ENCODE measurements at regions not wholly inside any gene's neighbourhood (a gene's known extent, or its start where the extent isn't known, plus 50 kb on each side); places are given as distances from the start of the nearest gene placed in this dataset.

DNA sequence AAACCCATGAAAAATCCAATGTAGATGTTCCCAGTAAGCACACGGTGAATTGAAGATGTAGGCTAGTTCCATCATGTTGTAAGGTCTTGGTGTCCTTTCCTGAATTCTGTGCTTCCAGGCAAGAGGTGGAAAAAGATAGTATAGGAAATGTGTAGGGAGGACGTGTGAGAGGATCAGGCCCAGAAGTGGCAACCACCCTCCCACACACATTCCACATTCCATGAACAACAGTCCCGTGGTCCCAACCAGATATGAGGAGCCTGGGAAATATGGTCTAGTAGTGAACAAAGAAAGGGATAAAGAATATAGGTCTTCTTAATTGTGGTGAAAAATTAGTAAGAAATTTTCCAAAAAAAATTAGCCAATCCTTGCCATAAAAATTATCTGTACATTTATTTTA lies 1254.2 kb upstream of the SLC10A2 start:
- DNase-seq, result no peak

DNA sequence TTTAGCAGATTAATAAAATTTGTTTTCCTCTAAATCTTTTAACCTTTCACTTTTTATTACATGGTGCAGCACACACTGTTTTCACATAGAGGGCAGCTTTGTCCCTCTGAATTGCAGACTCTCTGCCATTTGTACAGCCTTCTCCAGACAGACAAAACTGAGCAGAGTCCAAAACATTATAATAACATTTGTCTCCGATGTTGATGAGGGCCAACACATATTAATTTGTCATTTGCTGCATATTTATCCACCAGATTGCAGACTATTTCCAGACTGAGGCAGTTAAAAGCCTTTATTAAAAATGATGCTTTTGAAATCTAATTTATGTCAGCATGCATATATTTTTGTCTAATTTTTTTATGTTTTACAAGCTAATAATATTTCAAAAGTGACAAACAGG lies 1251.9 kb upstream of the SLC10A2 start:
- DNase-seq, result no peak

DNA sequence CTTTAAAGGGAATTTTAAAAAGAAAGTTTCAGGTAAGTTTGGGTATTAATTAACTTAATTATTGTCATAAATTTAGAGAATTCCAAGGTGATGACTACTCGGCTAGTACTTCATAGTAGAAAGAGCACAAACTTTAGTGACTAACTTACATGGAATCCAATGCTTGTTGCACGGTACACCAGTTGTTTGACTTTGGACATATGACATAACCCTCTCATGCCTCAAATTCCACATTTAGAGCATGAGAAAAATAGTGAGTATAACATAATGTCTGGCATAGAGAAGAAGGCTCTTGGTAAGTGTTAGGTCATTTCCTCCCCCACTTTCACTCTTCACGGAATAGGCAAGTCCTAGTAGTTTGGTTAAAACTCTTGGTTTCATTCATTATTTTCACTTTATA lies 1249.4 kb upstream of the SLC10A2 start:
- no peak for DNase-seq

DNA sequence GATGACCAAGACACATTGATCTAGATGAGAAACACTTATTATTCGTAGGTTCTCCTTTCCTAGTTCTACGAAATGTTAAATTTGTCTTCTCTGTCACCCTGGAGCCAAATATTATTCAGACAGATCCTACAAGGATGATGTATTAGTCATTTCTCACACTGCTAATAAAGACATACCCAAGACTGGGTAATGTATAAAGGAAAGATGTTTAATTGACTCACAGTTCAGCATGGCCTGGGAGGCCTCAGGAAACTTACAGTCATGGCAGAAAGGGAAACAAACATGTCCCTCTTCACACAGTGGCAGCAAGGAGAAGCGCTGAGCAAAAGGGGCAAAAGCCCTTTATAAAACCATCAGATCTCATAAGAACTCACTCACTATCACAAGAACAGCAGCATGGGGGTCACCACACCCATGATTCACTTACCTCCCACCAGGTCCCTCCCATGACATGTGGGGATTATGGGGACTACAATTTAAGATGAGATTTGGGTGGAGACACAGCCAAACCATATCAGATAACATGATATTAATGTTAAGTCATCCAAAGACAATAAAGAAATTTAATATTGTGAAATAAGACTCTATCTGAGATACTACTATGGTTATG lies 1248.8 kb upstream of the SLC10A2 start:
- DNase-seq, result no peak

DNA sequence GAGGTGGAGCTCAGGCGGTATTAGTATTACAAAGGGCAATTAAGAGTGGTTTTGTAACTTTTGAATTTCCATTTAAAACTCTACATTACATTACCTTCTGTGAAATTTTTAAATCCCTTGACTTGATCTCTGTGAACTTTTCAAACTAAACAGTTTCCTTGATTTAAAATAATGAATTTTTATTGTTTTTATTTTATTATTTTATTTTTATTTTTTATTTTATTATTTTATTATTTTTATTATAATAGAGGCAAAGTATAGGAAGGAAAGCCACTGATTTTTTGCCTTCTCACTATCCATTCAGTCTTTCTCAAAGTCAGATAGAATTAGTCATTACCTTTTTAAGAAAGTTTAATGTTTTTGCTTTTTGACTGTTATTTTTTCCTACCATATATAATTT lies 1248.1 kb upstream of the SLC10A2 start:
- no peak for DNase-seq

DNA sequence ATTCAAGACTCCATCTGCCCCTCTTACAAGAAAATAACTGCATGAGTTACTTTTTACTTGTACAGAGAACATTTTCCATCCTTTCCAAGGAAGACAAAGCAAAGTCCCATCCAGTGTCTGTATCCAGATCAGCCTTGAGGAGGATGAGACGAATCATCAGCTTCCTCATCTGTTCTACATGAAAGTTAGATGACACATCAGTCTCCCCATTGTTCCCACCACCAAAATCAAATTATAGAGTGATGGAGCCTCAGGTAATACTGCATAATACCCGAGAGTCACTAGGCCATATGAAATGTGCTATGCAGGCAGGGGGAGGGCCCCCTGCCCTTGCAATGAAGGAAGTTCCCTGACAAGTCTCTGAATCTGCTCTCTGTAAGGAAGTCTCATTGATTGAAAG lies 1244.6 kb upstream of the SLC10A2 start:
- no peak for DNase-seq

DNA sequence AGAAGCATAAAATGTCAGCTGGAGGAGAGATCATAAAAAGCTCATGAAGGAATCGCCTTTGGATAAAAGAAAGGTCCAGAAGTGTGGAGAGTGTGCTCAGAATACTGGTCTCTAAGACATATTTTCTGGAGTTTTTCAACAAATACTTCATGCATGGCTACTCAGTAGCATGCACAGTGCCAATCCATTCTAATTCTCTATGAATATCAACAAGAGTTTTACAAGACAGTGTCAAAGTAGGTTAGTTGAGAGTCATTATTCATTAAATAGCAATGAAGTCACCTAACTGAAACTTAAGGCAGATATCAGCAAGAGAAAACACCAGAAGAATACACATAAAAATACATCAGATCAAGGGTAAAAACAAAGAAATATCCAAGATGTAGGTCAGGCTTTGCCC lies 1243.2 kb upstream of the SLC10A2 start:
- no peak for DNase-seq

DNA sequence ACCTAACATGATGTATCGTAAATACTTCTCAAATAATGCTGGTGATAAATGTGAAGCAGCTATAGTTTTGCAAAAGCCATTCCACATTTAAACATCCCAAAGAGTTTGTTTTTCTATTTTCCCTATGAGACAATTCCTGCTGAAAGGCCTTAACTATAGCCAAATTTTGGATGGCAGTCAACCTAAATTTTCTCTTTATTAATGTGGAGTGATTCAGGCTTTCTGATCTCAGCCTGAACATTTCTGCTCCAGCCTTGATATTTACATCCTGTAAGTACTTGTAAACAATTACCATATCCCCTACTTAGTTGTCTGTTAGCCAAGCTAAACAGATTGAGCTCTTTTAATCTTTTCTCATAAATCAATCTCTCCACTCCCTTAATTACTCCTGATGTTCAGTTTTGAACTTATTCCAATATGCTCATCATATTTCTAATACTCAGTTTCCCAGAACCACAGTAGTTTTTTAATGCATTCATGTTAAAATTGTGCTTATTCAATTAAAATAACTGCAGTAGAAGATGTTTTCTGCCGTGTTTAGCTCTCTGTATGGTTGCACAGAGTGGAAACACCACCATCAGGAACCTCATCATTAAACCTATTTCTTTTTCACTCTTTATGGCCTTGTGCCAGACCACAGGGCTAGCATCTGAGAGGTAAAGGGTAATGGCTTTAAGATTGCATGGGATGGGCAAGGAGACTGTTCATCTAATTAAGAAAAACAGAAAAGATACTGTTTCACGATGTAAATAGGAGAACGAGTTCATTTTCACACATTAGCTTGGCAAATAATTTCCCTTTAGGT lies 1235.2 kb upstream of the SLC10A2 start:
- no peak for DNase-seq

DNA sequence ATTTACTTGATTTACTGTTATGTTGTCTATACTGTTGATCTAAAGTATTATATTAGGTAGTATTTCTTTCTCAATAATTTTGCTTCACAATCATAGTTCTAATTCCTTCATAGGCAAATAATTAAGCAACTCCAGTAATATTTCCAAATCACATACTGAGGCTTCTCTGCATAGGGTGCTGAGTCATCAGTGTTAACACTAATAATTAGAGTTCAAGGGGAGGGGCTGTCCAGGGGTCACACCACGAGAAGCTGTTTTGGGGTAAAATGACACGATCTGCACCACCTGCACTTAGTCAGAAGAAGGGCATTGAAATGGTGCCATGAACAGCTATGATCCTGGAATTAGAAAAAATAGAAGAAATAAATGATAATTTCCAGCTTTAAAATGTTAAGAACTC lies 1230.9 kb upstream of the SLC10A2 start:
- no peak for DNase-seq

DNA sequence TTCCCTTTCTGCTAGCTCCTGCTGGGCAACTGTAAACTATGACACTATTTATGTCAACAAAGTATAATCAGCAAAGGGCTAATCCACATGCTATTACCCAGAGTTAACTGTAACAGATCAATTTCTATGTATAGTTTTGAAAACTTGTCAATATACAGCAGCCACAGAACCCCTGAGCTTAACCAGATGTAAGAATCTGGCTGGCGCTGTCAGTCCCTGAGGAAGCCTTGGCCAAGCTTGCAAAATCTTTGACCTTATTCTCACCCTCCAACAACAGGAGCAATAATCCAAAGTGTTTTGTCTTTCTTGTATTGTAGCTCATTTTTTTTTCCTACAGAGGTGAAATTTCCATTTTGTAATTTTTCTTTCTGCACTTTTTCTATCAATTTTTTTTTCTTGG lies 1230.1 kb upstream of the SLC10A2 start:
- DNase-seq, result no peak

DNA sequence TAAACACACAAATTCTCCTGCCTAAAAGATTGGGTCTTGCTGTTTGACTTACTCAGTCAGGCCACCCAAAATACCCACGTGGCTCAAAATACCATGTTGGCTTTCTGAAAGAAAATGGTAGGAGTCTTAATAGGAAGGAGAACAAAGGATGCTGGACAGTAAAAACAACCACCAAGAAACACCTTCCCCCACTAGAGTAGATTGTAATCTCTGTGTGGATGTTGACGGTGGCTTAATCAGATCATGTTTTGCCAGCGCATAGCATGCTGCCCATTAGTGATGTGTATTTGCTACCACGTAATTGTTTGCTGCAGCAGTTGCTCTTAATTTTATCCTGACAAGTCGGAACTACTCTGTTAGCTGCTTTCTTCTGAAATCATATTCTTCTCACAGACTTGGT lies 1229.3 kb upstream of the SLC10A2 start:
- DNase-seq, result no peak

DNA sequence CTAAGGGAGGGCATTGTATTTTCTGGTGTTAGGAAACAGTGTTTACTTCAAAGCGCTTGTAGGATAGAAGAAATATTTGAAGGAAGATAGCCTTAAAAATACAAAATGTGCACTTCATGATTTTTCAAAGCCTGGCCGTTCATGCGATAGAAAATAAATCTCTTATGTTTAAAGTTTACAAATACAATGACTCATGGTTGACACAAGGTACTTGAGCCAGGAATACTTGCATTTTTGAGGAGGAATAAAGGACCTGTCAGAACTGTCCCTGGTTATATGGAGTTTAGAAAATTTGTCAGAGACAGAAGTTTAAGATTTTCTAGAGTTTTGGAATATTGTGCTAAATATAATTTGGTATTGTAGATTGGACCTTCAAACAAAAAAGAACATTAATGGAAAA lies 1223.2 kb upstream of the SLC10A2 start:
- no peak for DNase-seq

DNA sequence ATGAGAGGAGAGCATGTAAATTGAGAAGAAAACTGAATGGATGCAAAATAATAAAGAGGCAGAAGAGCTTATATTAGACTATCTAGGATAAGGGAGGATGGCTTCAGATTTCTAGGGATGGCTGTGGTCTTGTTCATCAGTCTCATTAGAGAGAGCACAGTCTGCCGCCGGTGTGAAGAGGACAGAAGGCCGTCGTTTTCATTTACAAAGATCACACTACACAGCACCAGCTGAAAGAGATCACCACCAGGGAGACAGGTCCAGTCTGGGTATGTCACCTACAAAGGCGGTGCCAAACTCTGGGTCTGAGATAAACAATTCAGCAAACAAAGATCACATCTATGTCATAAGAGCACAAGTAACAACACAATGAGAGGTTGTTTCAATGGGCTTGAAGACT lies 1222.3 kb upstream of the SLC10A2 start:
- no peak for DNase-seq

DNA sequence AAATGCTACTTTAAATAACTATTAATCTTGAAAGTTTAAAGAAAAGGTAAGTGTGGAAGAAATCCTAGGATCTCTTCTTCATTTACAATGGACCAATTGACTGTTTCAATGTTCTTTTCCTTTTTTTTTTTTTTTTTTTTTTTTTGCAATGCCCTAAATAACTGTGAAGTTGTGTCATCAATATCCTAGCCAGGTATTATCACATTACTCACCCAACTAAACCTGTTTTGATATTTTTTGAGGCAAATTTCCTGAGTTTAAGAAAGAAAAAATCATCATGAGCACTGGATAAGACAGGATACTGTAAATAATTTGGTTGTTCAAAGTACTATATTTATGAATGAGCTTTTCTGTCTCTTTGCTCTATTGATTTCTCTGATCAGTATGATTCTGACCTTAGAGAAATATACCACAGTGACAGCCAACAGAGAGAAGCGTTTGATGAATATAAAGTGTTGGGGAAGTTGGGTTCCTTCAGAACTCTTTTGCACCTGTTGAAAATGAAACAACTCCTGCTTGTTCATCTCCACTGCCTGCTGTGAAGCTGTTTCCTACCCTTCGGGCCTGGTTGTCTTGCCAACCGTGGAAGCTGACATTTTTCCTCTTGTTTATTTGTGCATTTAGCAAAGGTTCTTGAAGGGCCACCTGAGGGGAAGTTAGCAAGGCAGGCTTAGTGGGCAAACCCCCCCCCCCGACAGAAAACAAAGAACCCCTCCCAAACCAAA lies 1220.5 kb upstream of the SLC10A2 start:
- DNase-seq, result no peak

DNA sequence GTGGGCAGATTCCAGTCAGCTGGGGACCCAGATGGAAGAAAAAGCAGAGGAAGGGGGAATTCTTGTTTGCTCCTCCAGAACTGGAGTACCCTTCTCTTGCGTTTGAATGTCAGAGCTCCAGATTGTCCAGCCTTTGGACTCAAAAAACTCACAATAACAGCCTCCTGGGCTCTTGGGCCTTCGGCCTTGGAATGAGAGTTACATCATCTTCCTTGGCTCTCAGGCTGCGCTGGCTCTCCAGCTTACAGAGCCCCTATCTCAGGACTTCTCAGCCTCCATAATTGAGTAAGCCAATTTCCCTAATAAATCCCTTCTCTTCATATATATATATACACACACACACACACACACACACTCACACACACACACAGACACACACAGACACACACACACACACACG lies 1215.7 kb upstream of the SLC10A2 start:
- DNase-seq, result no peak

DNA sequence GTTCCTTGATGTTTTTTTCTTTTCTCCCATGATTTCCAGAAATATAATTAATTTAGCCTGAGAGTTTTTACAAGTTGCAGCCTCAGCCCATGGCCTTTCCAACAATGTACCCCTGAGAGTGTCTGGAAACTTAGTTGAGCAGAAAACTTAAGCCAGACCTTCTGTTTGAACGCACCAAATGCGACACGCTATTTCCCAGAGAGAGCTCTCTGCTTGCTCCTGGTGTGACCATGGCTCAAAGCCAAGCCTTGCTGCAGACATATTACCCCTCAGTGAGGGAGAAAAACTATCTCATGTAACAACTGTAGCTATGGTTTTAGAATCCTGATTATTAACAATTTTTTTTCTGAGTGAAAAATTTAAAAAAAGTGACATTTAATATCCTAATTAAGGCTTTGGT lies 1204.5 kb upstream of the SLC10A2 start:
- no peak for DNase-seq

DNA sequence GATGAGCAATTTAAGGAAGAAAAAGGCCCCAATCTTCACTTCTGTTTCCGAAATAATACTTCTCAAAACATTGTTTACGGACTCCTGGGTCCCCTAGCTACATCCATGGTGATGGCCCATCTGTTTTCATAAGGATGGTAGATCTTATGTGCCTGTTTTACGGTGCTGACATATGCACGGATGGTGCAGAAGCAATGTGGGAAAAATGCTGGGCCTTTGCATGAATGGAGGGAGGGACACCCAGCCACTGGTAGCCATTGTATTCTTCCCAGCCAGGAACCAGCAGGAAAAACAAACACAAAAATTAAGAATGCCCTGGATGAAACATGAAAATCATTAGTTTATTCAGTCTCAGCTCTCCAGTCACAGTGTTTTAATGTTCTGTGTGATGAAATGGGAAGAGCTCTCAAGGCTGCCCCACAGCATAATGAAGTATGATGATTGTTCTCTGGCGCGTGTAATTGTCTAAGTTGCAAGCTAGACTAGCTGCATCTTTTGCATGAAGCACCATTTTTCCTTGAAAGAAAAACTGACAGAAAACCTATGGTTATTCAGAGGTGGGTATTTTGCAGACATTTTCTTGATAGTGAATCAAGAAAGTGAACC lies 1201.1 kb upstream of the SLC10A2 start:
- no peak for DNase-seq

DNA sequence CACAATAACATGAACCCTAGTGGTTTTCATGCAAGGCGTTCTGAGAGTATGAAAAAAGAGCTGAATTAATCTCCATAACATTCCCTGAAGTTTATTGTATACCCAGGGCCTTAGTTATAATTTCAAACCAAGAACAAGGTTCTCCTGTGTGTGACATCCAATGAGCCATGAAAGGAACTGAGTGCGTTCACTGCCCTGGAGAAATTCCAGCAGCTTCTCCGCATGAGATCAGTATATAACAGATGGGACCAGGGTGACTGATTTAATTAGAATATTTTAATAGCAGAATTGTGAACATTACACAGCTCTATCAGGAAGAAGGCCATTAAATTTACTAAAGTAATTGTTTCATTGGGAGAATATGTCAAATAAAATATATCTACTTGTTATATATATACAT lies 1190.5 kb upstream of the SLC10A2 start:
- DNase-seq, result no peak

DNA sequence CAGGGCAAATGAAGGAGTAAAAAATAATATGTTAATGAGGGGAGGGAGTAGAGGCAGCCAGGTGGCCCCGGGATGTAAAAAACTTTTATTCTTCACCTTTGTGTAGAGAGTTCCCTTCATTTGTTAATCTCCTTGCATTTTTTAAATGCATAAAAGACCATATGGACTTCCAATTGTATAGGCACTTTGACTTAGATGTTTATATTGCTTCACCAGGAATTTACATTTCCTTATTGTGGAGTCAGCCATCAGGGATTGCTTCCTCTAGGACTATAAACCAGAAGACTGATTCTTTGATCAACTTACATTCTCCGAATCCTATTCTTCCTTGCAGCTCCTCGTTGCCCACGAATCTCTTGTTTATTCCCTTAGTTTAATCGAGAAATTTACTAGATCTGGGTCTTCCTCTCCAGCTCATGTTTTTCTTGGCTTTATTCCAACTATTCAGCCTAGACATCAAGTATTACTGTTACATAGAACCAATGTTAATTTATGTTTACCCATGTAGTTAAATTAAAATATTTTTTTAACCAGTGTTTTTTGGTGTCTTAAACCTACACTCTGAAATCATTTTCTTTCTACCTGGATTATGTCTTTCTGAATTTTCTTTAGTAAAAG lies 1187.0 kb upstream of the SLC10A2 start:
- no peak for DNase-seq

DNA sequence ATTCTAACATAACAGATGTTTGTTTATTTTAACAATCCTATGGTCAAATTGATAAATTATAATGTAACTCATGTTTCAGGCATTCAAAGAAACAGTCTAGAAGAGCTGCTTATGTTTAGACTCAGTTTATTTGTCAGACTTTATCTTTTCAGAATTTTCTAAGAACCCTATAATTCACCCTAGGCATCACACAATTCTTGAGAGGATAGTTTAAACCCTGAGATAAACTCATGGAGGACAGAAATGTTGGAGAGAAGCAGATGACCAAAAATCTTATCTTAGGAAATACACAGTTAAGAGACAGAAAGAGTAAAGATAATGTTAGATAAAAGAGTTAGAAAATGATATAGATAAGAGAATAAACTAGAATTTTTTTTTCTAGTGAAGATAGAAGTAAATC lies 1185.7 kb upstream of the SLC10A2 start:
- DNase-seq, result no peak

DNA sequence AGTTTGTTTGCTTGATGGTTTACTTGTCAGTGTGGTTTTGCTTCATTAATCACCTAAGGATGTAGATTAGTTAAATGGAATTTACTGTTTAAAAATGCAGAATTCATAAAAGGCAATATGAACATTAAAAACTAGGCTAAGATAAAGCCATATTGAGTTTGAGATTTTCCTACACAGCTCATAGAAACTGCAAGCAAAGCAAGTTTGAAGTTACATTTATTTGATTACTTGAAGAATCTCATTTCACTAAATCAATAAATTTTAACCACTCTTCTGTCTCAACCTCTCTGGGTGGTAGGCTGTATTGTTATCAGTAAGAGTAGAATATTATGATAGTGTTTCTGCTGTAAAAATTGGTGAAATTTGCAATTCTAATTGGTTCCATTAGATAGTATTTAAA lies 1180.7 kb upstream of the SLC10A2 start:
- DNase-seq, result no peak

DNA sequence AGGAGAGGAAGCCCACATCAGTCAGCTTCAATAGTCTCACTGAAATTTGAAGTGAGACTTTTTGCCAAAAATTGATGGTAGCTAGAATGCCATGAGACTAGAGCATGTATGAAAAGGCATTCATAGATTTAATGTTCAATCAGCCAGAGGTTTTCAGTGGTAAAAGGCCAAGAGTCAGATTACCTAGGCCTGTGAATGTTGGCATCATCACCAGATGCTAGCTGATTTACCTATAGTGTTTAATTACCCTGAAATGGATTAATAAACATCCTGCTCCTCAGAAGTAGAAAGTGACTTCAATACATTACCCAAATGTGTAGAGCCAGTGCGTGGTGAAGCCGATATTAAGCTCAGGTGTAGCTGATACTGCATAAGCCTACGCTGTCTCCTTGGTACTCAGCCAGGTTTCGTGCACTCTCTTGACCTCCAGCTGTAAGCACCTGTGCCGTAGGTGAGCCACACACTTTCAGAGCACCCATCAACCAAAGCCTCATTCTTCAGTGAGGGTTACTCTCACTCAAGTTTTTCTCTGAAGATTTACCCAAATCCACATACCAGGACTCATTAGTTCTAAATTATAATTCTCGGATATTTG lies 1140.3 kb upstream of the SLC10A2 start:
- no peak for DNase-seq

DNA sequence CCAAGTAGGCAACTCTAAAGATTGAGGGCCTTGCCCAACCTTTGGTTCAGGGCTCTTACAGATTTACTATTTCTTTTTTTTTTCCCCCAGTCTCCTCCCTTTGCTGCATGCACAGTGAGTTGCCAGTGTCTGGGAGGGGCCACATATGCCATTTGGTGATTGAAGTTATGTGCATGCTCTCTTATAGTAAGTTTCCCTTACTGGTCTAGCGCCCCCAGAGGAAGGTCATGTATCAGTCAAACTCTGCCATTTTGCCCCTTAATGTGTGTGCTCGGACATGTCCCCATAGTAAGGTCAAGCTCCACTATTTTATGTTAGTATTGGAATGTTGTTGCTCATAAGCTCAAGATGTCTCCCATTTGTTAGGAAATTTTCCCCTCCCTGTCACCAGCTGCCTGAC lies 1138.0 kb upstream of the SLC10A2 start:
- no peak for DNase-seq
